Esophagus (tissue), 2 donors: ENCODE measurements at regions not wholly inside any gene's neighbourhood (a gene's known extent, or its start where the extent isn't known, plus 50 kb on each side); places are given as distances from the start of the nearest gene placed in this dataset.

Experiments used
- H3K27ac ChIP-seq, 2 donors: one replicate each; pipeline ENCODE4 v1.5.1; 2013; ENCODE audit warnings: low read depth in 2 of 2, mild to moderate bottlenecking in 2 of 2, inconsistent platforms in 1 of 2, low read length in 1 of 2, moderate library complexity in 1 of 2
- H3K27me3 ChIP-seq, 2 donors: one replicate each; pipeline ENCODE4 v1.6.1; 2013; ENCODE audit warnings: low read length in 2 of 2, control low read depth in 1 of 2, mild to moderate bottlenecking in 1 of 2; ENCODE audit not compliant: insufficient read depth in 2 of 2, control insufficient read depth in 1 of 2
- H3K36me3 ChIP-seq, 2 donors: one replicate each; pipeline ENCODE4 v1.6.1; 2013; ENCODE audit warnings: low read length in 1 of 2; ENCODE audit not compliant: control insufficient read depth in 2 of 2, insufficient read depth in 2 of 2
- H3K4me1 ChIP-seq, 2 donors: one replicate each; pipeline ENCODE4 v1.6.1; 2013; ENCODE audit warnings: low read length in 1 of 2; ENCODE audit not compliant: control insufficient read depth in 2 of 2, insufficient read depth in 2 of 2
- H3K4me3 ChIP-seq, 2 donors: one replicate each; pipeline ENCODE4 v1.5.1; 2013; ENCODE audit warnings: low read length in 2 of 2, mild to moderate bottlenecking in 2 of 2, low read depth in 1 of 2, moderate library complexity in 1 of 2
- H3K9me3 ChIP-seq, 2 donors: one replicate each; pipeline ENCODE4 v1.6.1; 2013; ENCODE audit warnings: mild to moderate bottlenecking in 2 of 2, low read depth in 1 of 2, low read length in 1 of 2, moderate library complexity in 1 of 2; ENCODE audit not compliant: control insufficient read depth in 2 of 2, insufficient read depth in 1 of 2
- WGBS, 2 donors: extraction: QIAGEN DNeasy Blood & Tissue Kit; methylation state at CpG; one replicate each; pipeline ENCODE4 v1.1.7; 2013; 5-methylcytosine and 5-hydroxymethylcytosine counted together
- donor health status: healthy with polysubstance abuse.
- donor health status: Bipolar disorder and iron deficiency.

GRCh38 chr11:110011595-110011994, 81.6 kb upstream of the ZC3H12C start:
- H3K27ac ChIP-seq = no peak overlapping the region

DNA sequence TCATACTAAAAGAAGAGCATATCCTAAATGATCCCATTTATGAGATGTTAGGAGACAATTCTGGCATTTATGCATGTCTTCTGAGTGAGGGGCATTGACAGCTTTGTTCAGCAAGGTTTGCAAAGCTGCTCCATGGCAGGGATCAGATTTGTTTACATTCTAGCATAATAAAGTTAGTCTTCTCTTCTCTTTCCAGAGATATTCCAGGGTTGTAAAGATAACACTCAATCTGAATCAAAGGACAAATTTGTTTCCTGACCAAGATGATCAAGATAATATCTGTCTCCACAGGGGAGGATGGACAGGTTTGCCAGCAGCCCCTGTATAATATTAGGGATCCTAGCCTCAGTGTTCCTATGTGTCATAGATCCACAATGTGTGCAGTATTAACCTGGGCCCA, 77.5 kb upstream of the ZC3H12C start:
- H3K27me3 ChIP-seq = no peaks in the 10 kb centered on the region
- peaks cover 0 to 3% of the 10 kb centered on the region in 2 donors for H3K9me3 ChIP-seq
- H3K27ac ChIP-seq = no peak overlapping the region
- no peaks in the 10 kb centered on the region for H3K36me3 ChIP-seq
- H3K4me1 ChIP-seq = no peaks in the 10 kb centered on the region
- H3K4me3 ChIP-seq = no peak overlapping the region

More at GRCh38 chr11:110011595-110011994, 81.6 kb upstream of the ZC3H12C start:
- Histone ChIP-seq H3K27me3 (peaks cover 0 to 2% of the 10 kb centered on the region in 2 donors), H3K4me1 (no peaks in the 10 kb centered on the region), H3K36me3 (no peaks in the 10 kb centered on the region), H3K4me3 (no peak overlapping the region), H3K9me3 (peaks cover 0 to 3% of the 10 kb centered on the region in 2 donors)
- 94 to 97% methylated on average over 1 of the region's 1 CpG for WGBS, 2 donors

- no peak overlapping the region for H3K4me3 ChIP-seq
These were observed 73.5 kb upstream of the ZC3H12C start for GRCh38 chr11:110019675-110020074.

GRCh38 chr11:110022548-110022947, 70.6 kb upstream of the ZC3H12C start:
- Histone ChIP-seq H3K9me3 (no peaks in the 10 kb centered on the region), H3K4me1 (peaks cover 0 to 4% of the 10 kb centered on the region in 2 donors), H3K4me3 (no peak overlapping the region), H3K36me3 (no peaks in the 10 kb centered on the region), H3K27me3 (no peaks in the 10 kb centered on the region), H3K27ac (no peak overlapping the region)
- WGBS, 2 donors = 41 to 61% methylated on average over 1 of the region's 1 CpG

More at GRCh38 chr11:110019675-110020074, 73.5 kb upstream of the ZC3H12C start:
- no peak overlapping the region for H3K27ac ChIP-seq
- peaks cover 0 to 4% of the 10 kb centered on the region in 2 donors for H3K4me1 ChIP-seq
- 70 to 79% methylated on average over 3 of the region's 3 CpGs for WGBS, 2 donors
- H3K36me3 ChIP-seq = no peaks in the 10 kb centered on the region
- H3K9me3 ChIP-seq = no peaks in the 10 kb centered on the region
- no peaks in the 10 kb centered on the region for H3K27me3 ChIP-seq

DNA sequence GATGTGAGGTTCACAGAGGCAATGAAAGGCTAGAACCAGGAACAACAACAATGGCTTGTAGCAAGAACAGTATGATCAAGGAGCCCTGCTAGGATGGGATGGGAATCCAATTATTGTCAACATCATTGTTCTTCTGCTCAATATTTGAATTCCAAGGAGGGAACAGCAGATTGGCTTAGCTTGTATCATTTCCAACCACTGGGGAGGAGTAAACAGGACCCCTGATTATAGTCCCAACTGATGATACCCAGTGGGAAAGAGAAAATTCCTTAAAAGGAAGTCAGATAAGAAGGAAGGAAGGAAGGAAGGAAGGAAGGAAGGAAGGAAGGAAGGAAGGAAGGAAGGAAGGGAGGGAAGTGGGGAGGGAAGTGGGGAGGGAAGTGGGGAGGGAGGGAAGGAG, 69.5 kb upstream of the ZC3H12C start:
- H3K27ac ChIP-seq = no peak overlapping the region
- H3K4me1 ChIP-seq = peaks cover 0 to 4% of the 10 kb centered on the region in 2 donors
- no peaks in the 10 kb centered on the region for H3K36me3 ChIP-seq
- no peak overlapping the region for H3K4me3 ChIP-seq
- H3K9me3 ChIP-seq = no peaks in the 10 kb centered on the region
- H3K27me3 ChIP-seq = no peaks in the 10 kb centered on the region

- Histone ChIP-seq H3K27me3 (no peaks in the 10 kb centered on the region), H3K27ac (no peak overlapping the region), H3K36me3 (no peaks in the 10 kb centered on the region), H3K4me3 (no peak overlapping the region), H3K4me1 (peaks cover 0 to 3% of the 10 kb centered on the region in 2 donors), H3K9me3 (no peaks in the 10 kb centered on the region)
- 62 to 69% methylated on average over 2 of the region's 2 CpGs for WGBS, 2 donors
These were observed 66.2 kb upstream of the ZC3H12C start for GRCh38 chr11:110026858-110027626.

DNA sequence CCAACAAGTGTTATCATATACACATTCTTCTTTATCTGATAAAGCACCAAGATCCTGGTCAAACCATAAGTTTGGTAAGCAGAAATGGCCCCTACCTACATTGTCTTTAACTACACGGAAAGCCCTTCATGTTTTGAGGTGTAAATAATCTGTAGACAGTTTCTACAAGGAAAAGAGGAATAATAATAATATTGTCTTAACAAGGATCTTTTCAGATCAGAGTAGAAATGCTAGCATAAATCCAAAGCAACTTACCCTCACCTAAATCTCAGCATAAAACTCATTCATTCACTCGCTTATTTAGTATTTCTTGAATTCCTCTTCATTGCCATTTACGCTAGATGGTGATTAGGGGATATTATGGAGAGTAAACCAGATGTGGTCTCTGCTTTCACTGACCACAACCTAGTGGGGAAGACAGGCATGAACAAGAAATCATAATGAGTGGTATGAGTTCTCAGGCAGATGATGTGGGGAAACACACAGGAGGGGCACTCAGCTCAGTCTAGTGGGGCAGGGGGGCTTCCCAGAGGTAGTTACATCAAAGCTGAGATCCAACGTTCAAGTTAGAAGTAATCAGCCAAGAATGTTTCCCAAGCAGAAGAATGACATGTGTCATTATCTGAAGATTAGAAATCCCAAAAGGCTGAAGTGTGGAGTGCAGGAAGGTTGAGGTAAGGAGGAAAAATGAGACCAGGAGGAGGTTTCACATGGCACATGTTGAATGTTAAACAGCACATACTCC, 65.4 kb upstream of the ZC3H12C start:
- Histone ChIP-seq H3K4me3 (no peak overlapping the region), H3K9me3 (no peaks in the 10 kb centered on the region), H3K4me1 (no peaks in the 10 kb centered on the region), H3K27ac (no peak overlapping the region), H3K27me3 (no peaks in the 10 kb centered on the region), H3K36me3 (no peaks in the 10 kb centered on the region)
- WGBS, 2 donors = 83 to 86% methylated on average over 4 of the region's 4 CpGs

DNA sequence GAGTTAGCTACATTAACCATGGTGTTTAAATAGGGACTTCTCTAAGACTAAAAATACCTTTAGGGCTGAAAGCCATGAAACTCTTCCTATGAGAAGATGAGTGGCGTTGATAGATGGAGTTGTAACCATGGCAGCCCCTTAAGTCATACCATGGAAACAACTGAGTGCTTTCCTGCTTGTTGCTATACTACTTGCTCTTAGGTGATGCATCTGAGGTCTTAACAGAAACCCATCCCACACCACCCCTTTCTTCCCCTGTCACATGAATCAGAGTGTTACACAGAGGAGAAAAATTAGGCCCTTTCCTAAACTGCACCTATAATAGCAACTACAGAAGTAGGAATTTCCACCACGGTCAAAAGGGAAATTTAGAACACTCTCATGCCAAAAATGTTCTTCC, 64.3 kb upstream of the ZC3H12C start:
- Histone ChIP-seq H3K36me3 (no peaks in the 10 kb centered on the region), H3K4me1 (no peaks in the 10 kb centered on the region), H3K4me3 (no peak overlapping the region), H3K27ac (no peak overlapping the region), H3K9me3 (no peaks in the 10 kb centered on the region), H3K27me3 (no peaks in the 10 kb centered on the region)
- 79 to 81% methylated on average over 2 of the region's 2 CpGs for WGBS, 2 donors

DNA sequence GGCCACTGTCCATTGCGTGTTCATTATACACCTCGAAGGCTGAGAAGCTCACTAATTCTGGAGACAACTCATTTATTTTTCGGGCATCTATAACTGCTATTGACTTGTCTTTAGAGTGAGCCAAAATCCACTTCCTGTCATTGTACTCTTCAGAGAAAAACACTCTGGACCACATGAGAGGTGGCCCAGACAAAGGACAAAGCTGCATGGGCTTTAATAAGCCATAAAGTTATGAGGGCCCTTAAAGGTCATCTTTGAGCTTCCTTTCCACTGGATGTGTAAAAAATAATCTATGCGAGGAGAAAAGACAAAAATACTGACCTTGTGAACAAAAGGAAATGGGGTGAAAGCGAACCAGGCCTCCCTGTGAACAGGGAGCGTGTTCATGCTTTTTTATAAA, 63.5 kb upstream of the ZC3H12C start:
- 79 to 83% methylated on average over 6 of the region's 6 CpGs for WGBS, 2 donors
- H3K27ac ChIP-seq = no peak overlapping the region
- H3K27me3 ChIP-seq = no peaks in the 10 kb centered on the region
- H3K36me3 ChIP-seq = no peaks in the 10 kb centered on the region
- no peaks in the 10 kb centered on the region for H3K9me3 ChIP-seq
- H3K4me3 ChIP-seq = no peak overlapping the region
- no peaks in the 10 kb centered on the region for H3K4me1 ChIP-seq

- no peaks in the 10 kb centered on the region for H3K27me3 ChIP-seq
- H3K4me1 ChIP-seq = no peaks in the 10 kb centered on the region
- H3K27ac ChIP-seq = no peak overlapping the region
- H3K4me3 ChIP-seq = no peak overlapping the region
- no peaks in the 10 kb centered on the region for H3K9me3 ChIP-seq
- WGBS, 2 donors = 73 to 74% methylated on average over 2 of the region's 2 CpGs
- no peaks in the 10 kb centered on the region for H3K36me3 ChIP-seq
These were observed 62.0 kb upstream of the ZC3H12C start for GRCh38 chr11:110031171-110031570.
